GM10248 (cell line): ENCODE measurements at regions not wholly inside any gene's neighbourhood (a gene's known extent, or its start where the extent isn't known, plus 50 kb on each side); places are given as distances from the start of the nearest gene placed in this dataset.

Experiments
- CTCF ChIA-PET: fragments of 300-600 bp; sonication (Branson Sonifier 250); formaldehyde crosslinking; extraction: SDS; loops from one replicate; lab custom pipeline; 2021; ENCODE audit warnings: antibody characterized with exemption; lab: Yijun Ruan, JAX
- POLR2A ChIA-PET: fragments of 350-650 bp; sonication (Branson Sonifier 250); formaldehyde crosslinking; extraction: SDS; loops from one replicate; lab custom pipeline; 2020; ENCODE audit warnings: antibody characterized with exemption; lab: Yijun Ruan, JAX
- DNase-seq: peaks from one replicate; pipeline ENCODE4 v3.0.0; 2012; ENCODE audit errors: extremely low spot score
- CTCF ChIP-seq: IDR thresholded peaks from 2 replicates; pipeline ENCODE4 v1.5.1; 2012; ENCODE audit warnings: mild to moderate bottlenecking, low read depth; ENCODE audit errors: extremely low read depth, missing control alignments, control extremely low read depth

DNA sequence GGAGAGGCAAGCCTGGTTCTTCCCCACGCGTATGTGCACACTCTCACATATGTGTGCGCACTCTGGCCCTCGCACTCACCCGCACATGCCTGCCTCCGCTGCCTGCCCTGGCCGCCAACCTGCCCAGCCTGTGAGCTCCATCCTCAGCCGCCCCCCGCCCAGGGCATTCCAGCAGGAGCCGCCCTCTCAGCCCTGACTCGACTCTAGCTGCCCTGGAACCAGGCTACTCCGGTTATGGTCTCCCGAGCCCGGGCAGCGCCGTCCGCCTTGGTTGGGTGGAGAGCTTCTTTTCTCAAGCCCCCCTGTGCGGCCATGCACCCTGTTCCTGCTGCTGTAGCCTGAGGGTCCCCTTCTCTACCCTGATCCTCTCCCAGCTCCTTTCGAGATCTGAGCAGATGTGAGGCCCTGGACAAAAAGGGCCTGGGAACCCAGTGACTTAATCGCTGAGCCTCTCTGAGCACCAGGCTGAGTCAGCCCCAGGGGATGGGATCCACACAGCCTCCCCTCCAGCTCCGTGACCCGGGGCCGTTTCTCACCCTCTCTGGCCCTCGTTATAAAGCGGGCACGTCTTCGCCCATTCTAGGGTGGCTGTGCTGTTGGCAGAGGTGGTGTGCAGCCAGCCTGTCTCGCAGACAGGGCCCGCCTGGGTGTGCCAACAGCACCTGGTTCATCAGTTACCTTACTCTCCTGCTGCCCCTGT is 191.5 kb downstream of the TEX29 start:
- DNase-seq, result no peak
- TF ChIP-seq CTCF, result no peak
- ChIA-PET CTCF (no interaction called here), POLR2A (no interaction called here)

DNA sequence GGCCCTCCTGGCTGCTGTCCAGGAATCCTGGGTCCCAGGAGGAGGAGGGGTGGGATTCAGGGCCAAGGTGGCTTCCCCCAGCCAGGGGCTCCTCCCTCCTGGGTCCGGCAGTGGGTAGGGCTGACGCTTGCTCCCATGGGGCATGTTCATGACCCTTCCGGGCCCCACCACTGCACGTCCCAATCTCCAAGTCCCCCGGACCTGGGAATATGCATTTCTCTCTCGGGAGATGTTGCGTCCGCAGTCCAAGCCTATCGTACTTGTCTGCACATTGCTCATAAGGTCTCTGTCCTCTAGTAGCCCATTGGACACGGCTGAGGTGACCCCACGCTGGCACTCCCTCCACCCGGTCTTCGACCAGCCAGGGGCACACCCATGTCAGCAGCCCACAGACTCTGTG is 192.3 kb downstream of the TEX29 start:
- ChIA-PET CTCF (no interaction called here), POLR2A (no interaction called here)

DNA sequence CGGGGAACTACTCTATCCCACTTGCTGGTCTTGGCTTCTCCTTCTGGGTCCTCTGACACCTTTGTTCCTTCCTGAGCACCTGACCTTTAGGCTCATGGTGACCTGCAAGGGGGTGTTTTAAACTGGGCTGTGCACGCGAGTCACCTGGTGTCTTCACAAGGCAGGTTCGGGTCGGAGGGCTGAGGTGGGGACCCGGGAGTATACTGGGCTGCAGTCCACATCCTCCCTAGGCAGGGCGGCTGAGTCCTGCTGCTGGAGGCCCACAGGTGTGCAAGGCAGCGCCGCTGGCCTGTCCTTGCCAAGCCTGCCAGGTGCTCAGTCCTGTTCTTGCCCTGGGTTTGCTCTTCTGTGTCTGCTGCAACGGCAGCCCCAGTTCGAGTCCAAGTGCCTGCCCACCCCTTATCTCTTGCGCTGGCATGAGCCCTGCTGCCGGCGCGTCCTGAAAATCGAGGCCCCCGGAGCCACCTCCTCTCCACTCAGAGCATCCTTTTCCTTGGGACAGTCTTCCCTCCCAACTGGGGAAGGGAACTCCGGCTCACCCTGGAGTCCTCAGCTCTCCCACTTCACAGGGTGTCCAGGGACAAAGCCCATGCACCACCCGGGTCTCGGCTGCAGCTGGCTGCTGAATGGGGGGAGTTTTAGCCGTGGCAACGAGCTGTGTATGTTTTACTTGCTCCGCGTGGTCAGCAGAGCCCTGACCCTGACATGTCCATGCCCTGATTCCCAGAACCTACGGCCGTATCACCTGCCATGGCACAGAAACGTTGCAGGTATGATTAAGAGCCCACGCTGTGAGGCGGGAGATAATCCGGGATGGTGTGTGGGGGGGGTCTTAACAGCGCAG is 193.5 kb downstream of the TEX29 start:
- POLR2A ChIA-PET, result no interaction called here
- CTCF ChIA-PET, result no interaction called here
- no peak for DNase-seq
- no peak for TF ChIP-seq CTCF

More for the DNA sequence above, 192.3 kb downstream of the TEX29 start:
- no peak for TF ChIP-seq CTCF
- DNase-seq, result no peak

DNA sequence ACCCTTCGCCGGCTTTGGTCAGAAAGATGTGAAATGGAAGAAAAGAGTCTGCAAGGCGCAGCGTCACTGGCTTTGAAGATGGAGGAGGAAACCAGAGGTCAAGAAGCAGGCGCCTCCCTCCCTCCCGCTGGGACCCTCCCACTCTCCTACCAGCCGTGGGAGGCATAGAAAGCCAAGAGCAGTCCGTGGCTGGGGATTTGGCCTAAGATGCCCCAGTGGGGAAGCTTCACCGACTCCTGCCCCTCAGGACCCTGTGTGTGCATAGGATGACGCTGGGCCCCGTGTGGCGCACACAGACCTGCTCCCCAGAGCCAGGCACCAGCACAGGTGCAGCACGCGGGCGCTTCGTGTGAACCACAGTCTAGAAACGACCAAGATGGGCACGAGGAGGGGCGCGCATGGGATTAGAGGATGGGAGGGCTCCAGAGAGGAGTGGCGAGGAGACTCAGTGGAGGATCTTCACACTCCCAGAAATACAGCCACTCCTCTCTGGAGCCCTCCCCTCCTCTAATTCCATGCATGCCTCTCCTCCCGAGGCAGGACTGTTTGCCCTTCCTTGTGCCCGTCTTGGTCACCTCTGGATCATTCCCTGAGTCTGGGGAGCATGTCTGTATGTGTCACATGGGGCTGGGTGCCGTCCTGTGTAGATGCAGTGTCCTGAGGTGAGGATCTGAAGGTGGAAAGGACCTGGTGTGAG is 194.3 kb downstream of the TEX29 start:
- DNase-seq, result no peak
- ChIA-PET POLR2A (no interaction called here), CTCF (no interaction called here)
- TF ChIP-seq CTCF, result no peak

GRCh38 chr13:111515307-111515617 is 194.8 kb downstream of the TEX29 start:
- CTCF ChIA-PET, result no interaction called here
- POLR2A ChIA-PET, result no interaction called here
- DNase-seq, result no peak
- TF ChIP-seq CTCF, result no peak

DNA sequence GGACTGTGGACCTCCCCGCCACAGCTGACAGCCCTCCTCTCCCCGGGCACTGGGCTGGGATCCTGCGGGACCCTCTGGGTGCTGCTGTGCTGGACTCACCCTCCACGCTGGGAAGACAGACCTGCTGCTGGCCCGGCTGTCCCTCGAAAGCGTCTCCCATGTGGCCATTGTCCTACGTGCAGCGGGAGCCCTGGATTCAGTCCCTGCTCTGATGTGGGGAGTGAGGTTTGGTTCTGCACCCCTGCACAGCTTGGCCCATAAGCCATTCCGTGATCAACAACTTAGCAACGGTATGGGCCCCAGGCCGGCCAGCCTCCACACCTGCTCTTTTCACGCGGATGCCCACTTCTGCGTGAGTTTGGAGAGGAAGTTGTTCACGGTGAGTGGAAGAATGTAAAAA is 195.2 kb downstream of the TEX29 start:
- TF ChIP-seq CTCF, result no peak
- DNase-seq, result no peak
- CTCF ChIA-PET, result no interaction called here
- POLR2A ChIA-PET, result no interaction called here
